ENCODE measurements at regions not wholly inside any gene's neighbourhood (a gene's known extent, or its start where the extent isn't known, plus 50 kb on each side); places are given as distances from the start of the nearest gene placed in this dataset.

DNA sequence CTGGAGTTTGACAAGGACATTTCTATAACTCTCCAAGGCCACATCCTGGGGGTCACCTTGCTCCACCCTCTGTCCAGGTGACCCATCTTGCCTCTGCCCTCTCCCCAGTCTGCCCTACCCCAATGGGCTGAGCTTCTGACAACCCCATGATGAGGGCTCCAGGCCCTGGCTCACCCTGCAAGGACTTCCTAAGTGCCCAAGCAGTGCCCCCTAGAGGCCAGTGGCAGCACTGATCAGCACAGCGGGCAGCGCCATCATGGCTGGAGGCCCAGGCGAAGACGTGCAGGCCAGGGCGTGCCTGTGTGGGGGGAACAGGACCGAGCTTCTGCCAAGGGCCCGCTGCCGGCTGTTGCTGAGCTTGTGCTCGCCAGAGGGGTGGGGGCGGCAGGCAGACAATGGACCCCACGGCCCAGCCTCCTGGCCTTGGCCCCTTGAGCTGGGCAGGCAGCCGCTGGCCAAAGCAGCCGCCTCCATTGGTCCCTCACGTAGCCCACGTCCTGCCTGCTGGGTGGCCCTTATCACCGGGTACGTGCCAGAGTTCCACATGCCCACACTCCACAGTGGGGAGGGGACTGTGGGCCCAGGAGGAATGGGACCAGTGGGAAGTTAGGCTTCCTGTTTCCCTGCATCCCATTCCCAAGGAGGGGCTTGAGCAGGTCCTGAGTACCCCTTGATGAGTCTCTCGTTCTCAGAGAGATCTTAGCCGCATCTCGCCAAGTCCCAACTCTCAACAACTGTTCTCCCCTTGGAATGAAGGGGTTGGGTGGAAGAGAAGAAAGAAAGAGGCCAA, 64.3 kb downstream of the MRPL14 start:
- no peak for DNase-seq (ENCODE audit: low read depth in 2 of 2)

DNA sequence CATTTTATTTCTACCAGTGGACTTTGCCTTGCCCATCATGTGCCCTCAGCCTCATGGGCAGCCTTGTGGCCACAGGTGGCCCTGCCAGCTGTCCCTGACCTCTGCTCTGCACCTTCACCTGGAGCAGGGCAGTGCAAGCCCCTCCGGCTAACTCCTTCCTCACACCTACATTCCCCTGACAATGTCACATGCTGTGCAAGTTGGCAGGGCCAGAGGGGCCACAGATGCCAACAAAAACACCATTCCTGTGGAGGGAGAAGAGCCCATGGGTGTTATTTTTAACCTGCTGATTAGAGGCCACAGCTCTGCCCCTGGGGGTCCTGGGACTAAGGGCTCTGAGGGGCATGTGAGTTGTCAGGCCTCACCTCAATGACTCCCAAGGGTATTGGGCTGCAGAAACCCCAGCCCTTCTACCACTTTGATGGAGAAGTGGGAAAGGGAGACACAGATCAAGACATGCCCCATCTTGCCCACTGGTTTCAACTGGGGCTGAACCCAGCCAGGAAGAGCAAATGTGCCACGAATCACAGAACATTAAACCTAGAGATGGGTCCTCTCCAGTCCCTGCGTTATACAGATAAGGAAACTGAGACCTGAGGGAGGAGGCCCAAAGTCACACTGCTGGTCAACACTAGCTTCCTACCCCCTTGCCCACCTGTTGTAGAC, 65.0 kb downstream of the MRPL14 start:
- no peak for DNase-seq (ENCODE audit: low read depth in 2 of 2)

DNA sequence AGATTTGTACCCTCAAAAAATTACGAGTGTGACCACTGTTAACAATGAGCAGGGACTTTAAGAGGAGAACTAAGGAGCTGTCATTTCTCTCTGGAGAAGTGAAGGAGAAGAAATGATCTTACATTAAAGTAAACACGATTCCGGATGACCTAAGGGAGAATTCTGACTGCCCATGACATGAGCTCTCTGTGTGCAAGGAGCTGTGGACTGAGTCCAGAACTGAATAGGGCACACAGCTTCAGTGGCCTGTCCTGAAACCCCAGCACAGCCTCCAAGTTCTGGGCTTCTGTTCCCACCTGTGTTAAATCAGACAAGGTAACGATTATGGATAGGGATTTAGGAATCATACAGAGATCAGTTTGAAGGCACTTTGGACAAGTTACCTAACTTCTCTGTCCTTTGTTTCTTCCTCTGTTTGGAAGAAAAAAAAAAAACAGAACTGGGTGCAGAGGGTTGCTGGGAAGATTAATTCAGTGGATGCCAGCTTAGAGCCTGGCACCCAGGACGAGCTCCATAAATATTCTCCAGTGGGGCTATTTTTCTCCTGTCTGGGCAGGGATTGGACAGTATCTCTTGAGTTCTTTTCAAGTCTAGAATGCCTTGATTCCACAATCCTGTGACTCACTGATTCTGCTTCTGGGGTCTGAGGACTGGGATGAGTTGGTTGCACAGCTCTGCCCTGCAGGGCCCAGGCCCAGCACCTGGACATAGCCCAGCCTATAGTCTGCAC, 65.7 kb downstream of the MRPL14 start:
- no peak for DNase-seq (ENCODE audit: low read depth in 2 of 2)

DNA sequence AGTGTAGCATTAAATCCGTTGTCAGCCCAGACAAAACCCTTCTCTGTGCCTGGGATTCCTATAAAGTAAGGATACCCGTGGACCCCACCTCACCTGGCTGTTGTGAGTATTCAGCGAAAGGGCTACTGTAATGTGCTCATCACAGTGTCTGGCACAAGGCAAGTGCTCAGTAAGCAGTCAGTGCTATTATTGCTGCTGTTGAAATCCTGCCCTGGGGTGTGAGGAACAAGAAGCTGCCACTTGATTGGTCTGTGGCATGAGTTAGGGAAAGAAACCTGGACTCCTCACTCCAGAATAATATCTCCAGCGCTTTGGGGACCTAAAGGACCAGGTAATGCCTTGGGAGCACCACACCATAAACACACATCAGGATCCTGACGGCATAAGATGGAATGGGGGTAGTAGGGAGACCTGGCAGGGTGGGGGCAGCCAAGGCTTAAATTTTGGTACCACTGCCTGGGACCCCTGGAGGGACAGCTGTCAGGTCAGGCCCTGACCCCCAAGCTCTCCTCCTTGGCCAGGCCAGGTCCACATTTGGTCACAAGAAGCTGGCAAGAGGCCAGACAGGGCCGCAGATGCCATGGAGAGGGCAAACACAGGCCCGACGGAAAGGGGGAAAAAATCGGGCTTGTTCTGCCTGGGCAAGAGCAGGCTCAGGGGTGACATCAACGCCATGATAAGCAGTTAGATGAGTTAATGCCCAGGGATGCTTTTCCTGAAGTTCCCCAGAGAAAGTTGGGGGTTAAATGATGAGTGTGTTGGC, 66.5 kb downstream of the MRPL14 start:
- no peak for DNase-seq (ENCODE audit: low read depth in 2 of 2)

DNA sequence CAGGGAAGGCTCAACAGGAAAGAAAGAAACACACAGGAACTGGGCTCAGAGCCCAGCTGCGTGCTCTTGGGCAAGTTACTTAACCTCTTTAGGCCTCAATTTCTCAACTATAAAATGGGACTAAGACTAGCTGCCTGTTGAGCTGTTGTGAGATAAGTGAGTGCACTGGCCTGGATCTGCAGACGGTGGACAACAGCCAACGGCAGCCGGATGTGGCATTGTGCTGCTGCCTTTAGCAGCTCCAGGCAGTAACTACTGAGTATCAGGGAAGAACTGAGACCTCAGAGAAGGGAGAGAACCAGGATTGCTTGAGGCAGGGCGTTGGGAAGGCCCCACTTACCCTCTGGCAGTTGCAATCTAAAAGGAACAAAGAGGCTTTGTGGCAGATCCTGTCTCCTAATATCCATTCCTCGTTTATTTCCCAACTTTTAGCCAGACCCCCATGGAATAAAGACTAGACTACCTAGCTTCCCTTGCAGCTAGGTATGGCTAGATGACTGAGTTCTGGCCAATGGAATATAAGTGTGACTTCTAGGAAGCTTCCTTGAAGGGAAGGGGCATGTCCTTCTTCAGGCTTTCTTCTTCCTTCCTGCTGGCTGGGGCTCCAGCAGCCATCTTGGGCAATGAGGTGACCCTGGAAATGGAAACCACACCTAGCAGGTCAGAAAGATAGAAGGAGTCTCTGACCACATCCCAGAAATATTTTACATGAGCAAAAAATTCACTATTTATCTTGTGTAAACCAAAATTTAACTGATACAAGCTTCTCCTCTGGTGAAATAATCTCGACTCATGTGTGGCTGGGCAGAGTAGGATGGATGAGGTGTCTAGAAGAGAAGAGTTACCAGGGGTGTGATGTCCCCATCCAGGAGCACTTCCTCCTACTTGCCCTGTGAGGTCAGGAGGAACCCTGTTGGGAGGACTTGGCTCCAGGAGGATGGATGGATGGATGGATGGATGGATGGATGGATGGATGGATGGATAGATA, 67.6 kb downstream of the MRPL14 start:
- DNase-seq (ENCODE audit: low read depth in 2 of 2) = no peak

DNA sequence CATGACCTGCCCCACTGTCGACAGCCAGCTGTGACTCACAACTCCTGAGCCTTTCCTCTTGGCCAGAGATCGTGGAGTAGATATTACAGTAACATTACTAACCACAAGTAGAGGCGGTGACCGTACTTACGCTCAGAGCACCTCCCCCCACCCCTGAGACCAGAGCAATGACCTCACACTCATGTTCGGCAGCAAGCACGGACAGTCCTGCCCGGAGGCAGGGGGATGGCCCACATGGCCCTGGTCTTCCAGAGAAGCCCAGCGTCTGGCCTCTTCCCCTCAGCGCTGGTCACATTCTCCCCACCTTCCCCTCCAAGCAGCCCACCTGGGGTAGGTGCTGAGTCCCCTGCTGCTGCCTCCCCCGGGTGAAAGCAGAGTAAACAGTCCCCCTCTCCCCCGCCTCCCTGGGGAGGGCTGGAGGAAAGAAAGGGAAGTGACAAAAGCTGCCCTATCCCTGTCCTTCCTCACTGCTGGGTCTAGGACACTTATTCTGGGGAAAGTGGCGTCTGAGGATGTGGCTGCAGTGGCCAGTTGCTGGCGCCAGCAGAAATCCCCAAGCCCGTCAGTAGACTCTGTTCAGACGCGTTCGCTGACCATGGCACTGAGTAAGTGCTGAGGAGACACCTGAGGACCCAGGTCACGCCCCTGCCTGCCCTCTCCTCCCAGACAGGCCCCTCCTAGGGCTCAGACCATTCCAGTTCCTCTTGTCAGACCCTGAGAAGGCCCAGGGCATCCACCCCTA, 68.5 kb downstream of the MRPL14 start:
- no peak for DNase-seq (ENCODE audit: low read depth in 2 of 2)

DNA sequence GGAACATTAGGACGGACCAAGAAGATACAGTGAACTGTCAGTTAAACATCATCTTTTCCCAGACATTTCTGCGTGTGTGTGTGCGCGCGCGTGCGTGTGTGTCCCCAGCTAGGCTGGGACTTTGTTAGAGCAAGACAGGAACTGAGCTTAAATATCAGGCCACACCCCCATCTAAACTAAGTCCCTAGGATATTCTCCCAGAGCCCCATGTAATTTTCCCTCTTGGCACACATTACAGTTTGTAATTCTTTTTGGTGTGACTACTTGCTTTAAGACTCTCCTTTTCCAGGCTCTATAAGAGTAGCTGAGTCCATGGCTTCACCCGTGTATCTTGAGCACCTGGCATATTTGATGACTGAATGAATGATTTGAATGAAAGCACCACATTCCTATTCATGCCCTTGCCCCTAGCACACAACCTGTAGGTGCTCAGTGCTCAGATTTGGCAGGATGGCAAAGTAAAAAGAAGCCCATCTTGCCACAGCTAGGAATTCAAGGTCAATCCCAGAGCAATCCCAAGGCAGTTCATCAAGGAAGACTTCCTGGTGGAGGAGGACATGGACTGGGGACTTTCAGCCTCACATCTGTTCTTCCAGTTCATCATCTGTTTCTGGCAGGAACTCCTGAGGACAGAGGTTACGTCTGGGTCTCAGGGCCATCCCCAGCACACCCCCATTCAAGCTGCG, 69.2 kb downstream of the MRPL14 start:
- DNase-seq (ENCODE audit: low read depth in 2 of 2) = no peak

DNA sequence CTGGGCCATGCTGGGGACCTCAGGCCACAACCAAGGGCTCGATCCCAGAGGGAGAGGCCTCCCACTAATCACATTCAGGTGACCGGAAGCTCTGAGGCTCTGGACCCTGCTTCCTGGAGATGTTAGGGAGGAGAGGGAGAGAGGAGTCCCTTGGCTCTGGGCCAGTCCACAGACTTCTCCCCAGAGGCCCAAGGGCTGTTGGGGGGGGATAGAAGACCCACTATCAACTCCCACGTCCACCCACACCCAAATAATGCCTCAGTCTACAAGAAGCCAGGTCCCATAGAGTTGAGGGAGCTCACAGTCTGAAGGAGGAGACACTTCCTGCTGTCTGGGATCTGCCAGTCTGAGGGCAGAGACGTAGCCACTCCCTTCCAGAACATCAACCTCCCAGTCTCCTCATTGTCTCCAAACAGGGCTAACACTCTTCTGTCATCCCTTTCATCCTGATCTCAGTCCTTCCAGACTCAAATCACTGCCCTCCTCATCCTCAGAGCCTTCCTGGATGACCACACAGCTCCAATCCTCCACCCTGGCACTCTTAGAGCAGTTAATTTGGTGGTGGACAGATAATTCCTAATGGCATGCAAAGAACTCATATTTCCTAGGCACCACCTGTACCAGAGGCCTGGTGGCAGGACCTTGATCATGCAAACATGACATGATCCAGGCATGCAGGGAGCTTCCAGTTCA, 69.9 kb downstream of the MRPL14 start:
- no peak for DNase-seq (ENCODE audit: low read depth in 2 of 2)

DNA sequence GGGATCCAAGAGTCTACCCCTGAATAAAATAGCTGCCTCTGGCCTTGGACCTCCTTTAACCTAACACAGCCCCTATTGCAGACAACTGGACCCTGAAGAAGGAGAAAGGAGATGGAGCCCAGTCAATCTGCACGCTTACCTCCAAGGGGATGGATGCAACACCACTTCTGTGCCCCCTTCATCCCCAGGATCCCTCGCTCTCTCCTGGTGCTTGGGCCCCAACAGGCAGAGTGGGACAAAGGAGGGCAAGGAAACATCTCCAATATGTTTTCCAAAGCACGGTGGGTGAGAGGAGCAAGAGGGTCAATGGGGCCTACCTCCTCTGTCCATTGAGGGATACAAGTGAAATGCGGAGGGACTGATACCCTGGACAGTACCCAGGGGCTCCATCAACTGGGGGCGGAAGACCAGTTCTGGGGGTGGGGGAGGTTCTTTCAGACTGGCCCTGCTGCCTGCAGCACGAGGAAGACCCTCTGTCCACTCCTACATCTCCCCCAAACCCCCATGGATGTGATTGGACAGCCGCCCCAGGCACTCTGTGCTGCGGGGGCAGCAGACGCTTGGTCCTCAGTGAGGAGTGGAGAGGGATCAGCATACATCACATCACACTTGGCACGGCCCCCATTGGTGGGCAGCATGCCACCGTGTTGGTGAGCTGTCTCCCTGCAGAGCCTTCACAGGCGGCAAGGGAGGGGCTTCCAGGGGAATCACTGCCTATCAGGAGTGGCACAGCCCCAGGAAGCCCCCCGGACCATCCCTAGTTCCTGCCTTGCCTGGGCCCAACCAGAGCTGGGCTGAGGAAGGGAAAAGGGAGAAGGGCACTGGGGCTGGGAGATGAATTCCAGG, 70.6 kb downstream of the MRPL14 start:
- DNase-seq (ENCODE audit: low read depth in 2 of 2) = no peak

DNA sequence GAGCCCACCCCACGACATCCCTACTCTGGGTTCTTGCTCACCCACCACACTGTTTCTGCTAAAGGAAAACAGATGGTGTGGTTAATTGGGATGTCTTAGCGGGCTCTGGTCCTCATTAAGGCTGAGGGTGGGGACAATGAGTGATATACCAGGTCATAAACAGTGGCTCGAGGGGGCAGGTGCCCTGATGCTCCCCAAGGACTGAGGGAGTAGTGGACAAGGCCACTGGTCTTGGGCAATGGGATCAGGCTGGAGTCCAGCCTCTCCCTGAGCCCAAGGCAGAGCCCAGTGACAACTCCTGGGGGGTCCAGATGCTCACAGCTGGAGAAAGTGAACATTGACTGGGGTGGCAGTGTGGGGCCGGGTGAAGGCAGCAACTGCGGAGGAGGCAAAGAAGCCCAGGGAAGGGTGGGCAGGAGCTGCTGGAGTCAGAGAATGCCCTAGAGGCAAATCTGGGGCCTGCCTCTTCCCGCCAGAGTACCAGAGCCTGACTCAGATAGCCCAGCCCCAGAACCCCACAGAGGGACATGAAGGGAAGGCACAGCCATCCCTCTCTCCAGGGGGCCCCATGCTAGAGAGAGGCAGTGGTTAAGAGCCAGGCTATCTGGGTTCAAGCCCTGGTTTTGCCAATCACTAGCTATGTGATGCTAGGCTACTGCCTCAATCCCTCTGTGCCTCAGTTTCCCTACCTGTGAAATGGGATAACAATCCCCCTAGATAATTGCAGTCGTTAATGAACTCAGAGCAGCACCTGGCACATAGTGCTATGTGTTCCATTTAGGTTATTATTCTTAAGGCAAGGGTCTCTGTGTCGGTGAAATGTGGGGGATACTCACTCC, 72.3 kb downstream of the MRPL14 start:
- DNase-seq (ENCODE audit: low read depth in 2 of 2) = no peak

DNA sequence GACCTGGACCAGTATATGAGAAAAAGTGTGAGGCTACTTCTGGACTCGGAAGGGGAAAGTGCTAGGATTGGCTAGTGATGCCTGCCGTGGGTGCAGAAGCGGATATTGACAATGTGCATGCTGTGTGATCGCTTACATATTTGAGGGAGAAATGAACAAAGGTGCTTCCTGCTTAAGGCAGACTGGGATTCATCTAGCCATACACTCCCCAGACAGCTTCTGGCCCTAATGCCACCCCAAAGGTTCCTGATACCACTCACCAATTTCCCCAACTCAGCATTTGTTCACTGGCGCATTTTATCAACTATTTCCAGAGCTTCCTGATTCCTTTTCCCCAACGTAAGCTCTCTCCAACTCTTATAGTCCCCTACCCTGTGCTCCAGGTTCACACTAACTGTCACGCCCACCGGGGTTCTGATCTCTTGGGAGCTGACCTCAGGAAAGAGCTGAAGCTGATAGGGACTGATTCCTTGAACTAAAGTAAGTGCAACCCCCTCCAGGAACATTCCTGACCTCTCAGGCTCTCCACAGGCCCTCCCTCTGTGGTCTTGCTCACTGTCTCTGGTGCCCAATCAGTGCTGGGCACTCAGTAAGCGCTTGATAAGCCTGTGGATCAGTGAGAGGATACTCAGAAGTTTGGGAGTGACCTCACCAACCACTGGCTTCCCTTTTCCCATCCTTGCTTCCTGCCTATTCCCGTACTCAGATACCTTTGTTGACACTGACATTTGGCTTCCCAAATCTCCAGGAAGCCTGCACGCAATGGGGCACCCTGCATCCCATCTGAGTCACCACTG, 73.3 kb downstream of the MRPL14 start:
- DNase-seq (ENCODE audit: low read depth in 2 of 2) = no peak

DNA sequence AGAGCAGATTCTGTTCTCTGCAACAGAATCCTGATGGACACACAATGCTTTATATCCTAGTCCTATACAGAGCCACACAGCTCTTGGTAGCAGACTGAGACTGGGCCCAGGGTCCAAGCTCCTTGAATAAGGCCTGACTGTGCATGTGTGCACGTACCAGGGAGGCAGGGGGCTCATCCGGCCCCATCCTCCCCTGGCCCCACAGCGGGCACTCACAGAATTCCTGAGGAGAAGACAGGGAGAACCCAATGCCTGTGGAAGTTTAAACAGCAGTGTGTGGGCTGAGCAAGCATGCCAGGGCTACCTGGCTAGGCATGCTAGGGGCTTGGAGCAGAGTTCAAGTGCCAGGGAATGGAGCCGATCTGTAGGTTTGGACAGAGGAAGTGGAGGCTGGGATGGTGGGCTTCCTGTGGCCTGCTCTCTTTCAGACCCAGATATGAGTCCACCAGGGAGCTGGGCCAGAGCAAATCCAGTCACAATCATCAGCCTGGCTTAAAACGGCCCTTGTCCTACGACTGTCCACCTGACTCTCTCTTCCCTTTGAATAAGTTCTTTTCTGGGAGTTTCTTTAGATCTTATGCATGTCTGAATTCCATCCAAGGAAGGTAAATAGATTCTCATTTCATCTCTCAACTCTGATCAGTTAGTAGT, 74.0 kb downstream of the MRPL14 start:
- no peak for DNase-seq (ENCODE audit: low read depth in 2 of 2)

DNA sequence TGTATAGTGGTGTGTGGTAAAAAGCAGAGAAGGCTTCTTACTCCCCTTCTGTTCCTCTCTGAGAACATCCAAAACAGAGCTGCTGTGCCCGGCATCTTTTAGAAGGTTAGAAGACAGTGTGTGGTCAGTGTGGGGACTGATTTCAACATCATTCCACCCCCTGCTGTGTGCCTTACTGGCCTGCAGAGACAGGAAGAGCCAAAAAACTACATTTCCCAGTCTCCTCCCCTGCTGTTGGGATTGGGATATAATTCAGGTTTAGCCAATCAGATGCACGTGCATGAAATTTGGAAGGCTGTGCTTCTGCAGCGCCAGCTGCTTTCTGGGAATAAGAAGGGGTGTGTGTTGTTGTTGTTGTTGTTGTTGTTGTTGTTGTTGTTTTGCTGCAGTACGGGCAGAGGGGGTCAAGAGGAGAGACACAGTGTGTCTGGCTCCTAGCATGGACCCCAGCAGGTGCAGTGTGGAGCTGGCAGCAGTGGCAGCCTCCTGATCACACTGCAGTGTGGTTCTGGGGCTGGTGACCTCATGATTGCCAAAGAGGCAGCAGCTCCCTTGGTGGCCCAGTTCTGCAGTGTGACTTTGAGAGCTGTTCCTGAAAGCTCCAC, 74.7 kb downstream of the MRPL14 start:
- DNase-seq (ENCODE audit: low read depth in 2 of 2) = no peak

DNA sequence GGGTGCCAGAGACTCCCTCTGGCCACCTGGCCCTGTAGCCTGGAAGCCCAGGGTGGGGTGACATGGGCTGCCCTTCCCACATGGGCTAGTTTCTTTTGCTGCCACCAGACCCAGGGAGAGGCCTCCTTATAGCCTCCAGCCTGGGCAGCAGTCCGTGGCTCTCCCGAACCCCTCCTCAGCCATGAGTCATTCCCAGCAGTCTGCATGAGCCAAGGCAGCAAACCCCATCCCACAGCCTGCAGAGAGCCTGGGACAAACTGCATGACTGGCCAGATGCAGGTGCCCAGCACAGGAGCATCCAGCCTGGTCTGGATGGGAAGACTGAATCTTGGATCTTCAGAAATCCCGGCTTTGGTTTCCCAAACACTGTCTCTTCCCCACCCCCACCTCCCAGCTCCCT, 75.7 kb downstream of the MRPL14 start:
- DNase-seq (ENCODE audit: low read depth in 2 of 2) = no peak

DNA sequence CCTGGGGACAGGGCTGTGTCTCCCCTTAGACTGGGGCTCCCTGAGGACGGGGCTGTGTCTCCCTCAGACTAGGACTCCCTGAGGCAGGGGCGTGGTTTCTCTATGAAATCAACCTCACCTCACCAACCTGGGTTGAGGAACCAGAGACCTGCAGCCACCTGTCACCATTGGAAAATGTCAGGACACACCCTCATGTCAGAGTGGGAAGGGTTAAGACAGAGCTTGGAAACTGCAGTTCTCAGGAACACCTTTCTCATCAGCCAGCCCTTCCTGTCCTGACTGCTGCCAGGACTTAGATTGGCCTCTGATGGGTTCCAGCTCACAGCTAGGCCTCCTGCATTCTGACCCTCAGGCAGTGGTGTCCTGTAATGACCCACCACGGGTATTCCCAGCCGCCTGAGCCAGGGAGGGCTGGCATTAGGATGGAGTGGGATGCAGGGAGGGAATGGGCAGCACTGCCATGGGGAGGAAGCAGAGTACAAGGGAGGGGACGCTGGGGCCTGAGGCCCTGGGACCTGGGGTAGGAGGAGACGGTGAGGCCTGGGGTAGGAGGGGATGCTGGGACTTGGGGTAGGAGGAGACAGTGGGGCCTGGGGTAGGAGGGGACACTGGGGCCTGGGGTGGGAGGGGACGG, 76.3 kb downstream of the MRPL14 start:
- no peak for DNase-seq (ENCODE audit: low read depth in 2 of 2)
